ENCODE measurements at regions not wholly inside any gene's neighbourhood (a gene's known extent, or its start where the extent isn't known, plus 50 kb on each side); places are given as distances from the start of the nearest gene placed in this dataset.

GRCh38 chr6:74609871-74610270 is 596.0 kb downstream of the COL12A1 start:
- TF ChIP-seq, protein P1, sequence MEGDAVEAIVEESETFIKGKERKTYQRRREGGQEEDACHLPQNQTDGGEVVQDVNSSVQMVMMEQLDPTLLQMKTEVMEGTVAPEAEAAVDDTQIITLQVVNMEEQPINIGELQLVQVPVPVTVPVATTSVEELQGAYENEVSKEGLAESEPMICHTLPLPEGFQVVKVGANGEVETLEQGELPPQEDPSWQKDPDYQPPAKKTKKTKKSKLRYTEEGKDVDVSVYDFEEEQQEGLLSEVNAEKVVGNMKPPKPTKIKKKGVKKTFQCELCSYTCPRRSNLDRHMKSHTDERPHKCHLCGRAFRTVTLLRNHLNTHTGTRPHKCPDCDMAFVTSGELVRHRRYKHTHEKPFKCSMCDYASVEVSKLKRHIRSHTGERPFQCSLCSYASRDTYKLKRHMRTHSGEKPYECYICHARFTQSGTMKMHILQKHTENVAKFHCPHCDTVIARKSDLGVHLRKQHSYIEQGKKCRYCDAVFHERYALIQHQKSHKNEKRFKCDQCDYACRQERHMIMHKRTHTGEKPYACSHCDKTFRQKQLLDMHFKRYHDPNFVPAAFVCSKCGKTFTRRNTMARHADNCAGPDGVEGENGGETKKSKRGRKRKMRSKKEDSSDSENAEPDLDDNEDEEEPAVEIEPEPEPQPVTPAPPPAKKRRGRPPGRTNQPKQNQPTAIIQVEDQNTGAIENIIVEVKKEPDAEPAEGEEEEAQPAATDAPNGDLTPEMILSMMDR (conservative IDR thresholded peaks at IDR 0.05; ENCODE audit: control insufficient read depth, insufficient read depth, low read depth, low read length): no peak
- DNase-seq (ENCODE audit: low read depth): peak; percentile 55
- H3K4me3 ChIP-seq (ENCODE audit: control insufficient read depth, low read depth, low read length): no peak overlapping the region

DNA sequence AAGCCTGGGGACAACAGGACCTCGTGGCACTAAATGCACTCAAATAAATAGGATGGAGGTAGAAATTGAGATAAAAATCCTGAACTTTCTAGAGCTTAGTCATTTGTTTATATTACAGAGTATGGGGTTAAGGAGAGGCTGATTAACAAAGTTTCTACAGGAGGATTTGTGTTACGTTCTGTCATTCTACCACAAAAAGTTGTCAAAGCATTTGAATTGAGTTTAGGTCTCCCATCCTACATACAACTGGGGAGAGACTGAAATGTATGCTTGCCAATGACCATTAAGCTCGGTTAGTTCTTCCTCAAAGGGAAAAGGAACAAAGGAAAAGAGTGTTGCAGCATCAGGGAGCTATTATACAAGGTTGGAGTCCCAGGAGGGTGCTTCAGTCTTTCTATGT is 597.9 kb downstream of the COL12A1 start:
- peak; percentile 46 for DNase-seq (ENCODE audit: low read depth)
- H3K4me3 ChIP-seq (ENCODE audit: control insufficient read depth, low read depth, low read length): no peak overlapping the region
- TF ChIP-seq, protein P1 (conservative IDR thresholded peaks at IDR 0.05; ENCODE audit: control insufficient read depth, insufficient read depth, low read depth, low read length): no peak

DNA sequence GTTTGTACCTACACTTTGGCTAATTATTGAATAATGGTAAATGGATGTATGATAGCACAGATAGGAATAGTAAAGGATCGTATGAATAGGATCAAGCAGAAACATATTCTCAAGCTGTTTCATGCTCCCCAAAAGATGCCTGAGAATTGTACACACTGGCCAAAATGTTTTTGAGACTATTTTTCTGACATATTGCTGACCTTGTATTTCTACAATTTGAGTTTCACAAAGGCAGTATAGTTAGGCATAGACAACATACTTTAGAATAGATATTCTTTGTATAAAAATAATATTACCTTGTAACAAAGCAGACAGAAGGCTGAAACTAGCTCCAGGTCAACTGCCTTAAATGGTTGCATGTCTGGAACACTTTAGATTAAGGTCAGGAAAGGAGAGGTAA is 598.4 kb downstream of the COL12A1 start:
- TF ChIP-seq, protein P1 (conservative IDR thresholded peaks at IDR 0.05; ENCODE audit: control insufficient read depth, insufficient read depth, low read depth, low read length): no peak
- DNase-seq (ENCODE audit: low read depth): no peak
- H3K4me3 ChIP-seq (ENCODE audit: control insufficient read depth, low read depth, low read length): no peak overlapping the region

GRCh38 chr6:74606582-74607071 is 599.2 kb downstream of the COL12A1 start:
- H3K4me3 ChIP-seq (ENCODE audit: control insufficient read depth, low read depth, low read length): no peak overlapping the region
- peak; percentile 95 for DNase-seq (ENCODE audit: low read depth)
- TF ChIP-seq, protein P1 (conservative IDR thresholded peaks at IDR 0.05; ENCODE audit: control insufficient read depth, insufficient read depth, low read depth, low read length): no peak

GRCh38 chr6:74605922-74606581 is 599.8 kb downstream of the COL12A1 start:
- TF ChIP-seq, protein P1 (conservative IDR thresholded peaks at IDR 0.05; ENCODE audit: control insufficient read depth, insufficient read depth, low read depth, low read length): no peak
- H3K4me3 ChIP-seq (ENCODE audit: control insufficient read depth, low read depth, low read length): no peak overlapping the region
- DNase-seq (ENCODE audit: low read depth): peak; percentile 7

GRCh38 chr6:74604279-74604678 is 601.6 kb downstream of the COL12A1 start:
- DNase-seq (ENCODE audit: low read depth): no peak
- H3K4me3 ChIP-seq (ENCODE audit: control insufficient read depth, low read depth, low read length): no peak overlapping the region
- TF ChIP-seq, protein P1 (conservative IDR thresholded peaks at IDR 0.05; ENCODE audit: control insufficient read depth, insufficient read depth, low read depth, low read length): no peak

Measured in fibroblast of mammary gland (primary cell).